A673 (cell line): ENCODE measurements at regions not wholly inside any gene's neighbourhood (a gene's known extent, or its start where the extent isn't known, plus 50 kb on each side); places are given as distances from the start of the nearest gene placed in this dataset.

Source experiments
- BruUV-seq: library from RNA; stranded (reverse); fragments of 400-500 nt; replicated peaks from 2 replicates; lab custom pipeline; 2021; lab: Mats Ljungman, UMichigan
- CTCF ChIA-PET: fragments of 300-600 bp; sonication (Branson Sonifier 250); formaldehyde crosslinking; loops from one replicate; lab custom pipeline; 2022; ENCODE audit warnings: antibody characterized with exemption; lab: Charles Lee
- POLR2A ChIA-PET: fragments of 300-600 bp; sonication (Branson Sonifier 250); formaldehyde crosslinking; loops from one replicate; lab custom pipeline; 2022; ENCODE audit warnings: antibody characterized with exemption; ENCODE audit not compliant: low non-redundant PET; lab: Charles Lee
- DNase-seq: peaks from one replicate; pipeline ENCODE4 v3.0.0-alpha.2; 2015; ENCODE audit warnings: low spot score
- H3K27ac ChIP-seq: fragments of 200-600 bp; sonication (generic); 2 replicates; pipeline ENCODE4 v1.5.1; 2016; ENCODE audit warnings: mixed run types, low read depth, mild to moderate bottlenecking, mixed read lengths, antibody characterized with exemption, low read length; ENCODE audit not compliant: poor library complexity, severe bottlenecking
- H3K27me3 ChIP-seq: fragments of 200-600 bp; sonication (generic); replicated peaks from 2 replicates; pipeline ENCODE4 v1.6.1; 2017; ENCODE audit warnings: mixed run types, low read depth, mild to moderate bottlenecking, mixed read lengths, antibody characterized with exemption, low read length; ENCODE audit not compliant: insufficient read depth, poor library complexity
- H3K36me3 ChIP-seq: fragments of 200-600 bp; sonication (generic); 2 replicates; pipeline ENCODE4 v1.6.1; 2016; ENCODE audit warnings: mixed run types, mild to moderate bottlenecking, mixed read lengths, antibody characterized with exemption, low read length; ENCODE audit not compliant: insufficient read depth, poor library complexity, severe bottlenecking
- H3K4me1 ChIP-seq: fragments of 200-600 bp; sonication (generic); 2 replicates; pipeline ENCODE4 v1.6.1; 2017; ENCODE audit warnings: mixed run types, mild to moderate bottlenecking, mixed read lengths, antibody characterized with exemption, low read length; ENCODE audit not compliant: insufficient read depth, poor library complexity, severe bottlenecking
- H3K4me3 ChIP-seq: fragments of 200-600 bp; sonication (generic); 2 replicates; pipeline ENCODE4 v1.5.1; 2016; ENCODE audit warnings: low read depth, mixed run types, mild to moderate bottlenecking, mixed read lengths, low read length; ENCODE audit not compliant: poor library complexity, severe bottlenecking
- H3K9me3 ChIP-seq: fragments of 200-600 bp; sonication (generic); 2 replicates; pipeline ENCODE4 v1.6.1; 2016; ENCODE audit warnings: mixed run types, low read depth, mild to moderate bottlenecking, mixed read lengths, antibody characterized with exemption, low read length; ENCODE audit not compliant: poor library complexity, severe bottlenecking
- CTCF ChIP-seq: fragments of 300-800, 200-600 bp; sonication (generic); conservative IDR thresholded peaks from 2 replicates; pipeline ENCODE4 v1.5.1; 2017; ENCODE audit warnings: low read depth, mild to moderate bottlenecking, antibody characterized with exemption, low read length, moderate library complexity, mixed read lengths
- EZH2 ChIP-seq: fragments of 200-600 bp; sonication (generic); IDR thresholded peaks from 2 replicates; pipeline ENCODE4 v1.6.1; 2017; ENCODE audit warnings: borderline replicate concordance, low read depth, mild to moderate bottlenecking, mixed read lengths, antibody characterized with exemption, low read length; ENCODE audit not compliant: poor library complexity, severe bottlenecking
- intact Hi-C: fragments of 100-400 bp; cut with micrococcal nuclease; formaldehyde crosslinking; loops from one replicate; pipeline ENCODE4 v1.10.0; 2022; ENCODE audit not compliant: unreplicated experiment

- POLR2A ChIA-PET: no interaction called here
- Histone ChIP-seq H3K4me1 (peaks cover 22% of the 10 kb centered on the region), H3K9me3 (no peaks in the 10 kb centered on the region), H3K27me3 (no peaks in the 10 kb centered on the region), H3K27ac (no peak overlapping the region), H3K4me3 (no peak overlapping the region), H3K36me3 (no peaks in the 10 kb centered on the region)
- CTCF ChIA-PET: no interaction called here
- BruUV-seq: no TSS peak
- TF ChIP-seq EZH2 (no peak), CTCF (no peak)
- intact Hi-C loops: no loop called here
- DNase-seq: no peak
Measured at GRCh38 chr5:89842531-89842930, 567.0 kb downstream of the CETN3 start.

- POLR2A ChIA-PET: no interaction called here
- intact Hi-C loops: no loop called here
- H3K4me3 ChIP-seq: no peak overlapping the region
- no peaks in the 10 kb centered on the region for H3K27me3 ChIP-seq
- H3K27ac ChIP-seq: no peak overlapping the region
- CTCF ChIA-PET: no interaction called here
- BruUV-seq: no TSS peak
- TF ChIP-seq EZH2 (no peak), CTCF (no peak)
- DNase-seq: no peak
- H3K9me3 ChIP-seq: no peaks in the 10 kb centered on the region
- peaks cover 25% of the 10 kb centered on the region for H3K4me1 ChIP-seq
- H3K36me3 ChIP-seq: no peaks in the 10 kb centered on the region
Measured at GRCh38 chr5:89840906-89841305, 568.6 kb downstream of the CETN3 start.

- BruUV-seq: no TSS peak
- no peak for DNase-seq
- H3K27me3 ChIP-seq: no peaks in the 10 kb centered on the region
- H3K4me3 ChIP-seq: no peak overlapping the region
- H3K4me1 ChIP-seq: no peaks in the 10 kb centered on the region
- no peak for TF ChIP-seq CTCF
- TF ChIP-seq EZH2: no peak
- no peak overlapping the region for H3K27ac ChIP-seq
- intact Hi-C loops: no loop called here
- no peaks in the 10 kb centered on the region for H3K36me3 ChIP-seq
- POLR2A ChIA-PET: no interaction called here
- H3K9me3 ChIP-seq: no peaks in the 10 kb centered on the region
- CTCF ChIA-PET: no interaction called here
Measured at GRCh38 chr5:89830691-89831090, 578.9 kb downstream of the CETN3 start.
